Caco-2 (cell line): ENCODE measurements at regions not wholly inside any gene's neighbourhood (a gene's known extent, or its start where the extent isn't known, plus 50 kb on each side); places are given as distances from the start of the nearest gene placed in this dataset.

ENCODE experiments used
- BruUV-seq: library from RNA; stranded (reverse); fragments of 400-500 nt; replicated peaks from 2 replicates; lab custom pipeline; 2021; lab: Mats Ljungman, UMichigan
- CTCF ChIA-PET: fragments of 300-600 bp; sonication (Branson Sonifier 250); formaldehyde crosslinking; loops from one replicate; lab custom pipeline; 2022; ENCODE audit warnings: antibody characterized with exemption; lab: Charles Lee
- POLR2A ChIA-PET: fragments of 300-600 bp; sonication (Branson Sonifier 250); formaldehyde crosslinking; loops from one replicate; lab custom pipeline; 2022; ENCODE audit warnings: antibody characterized with exemption; lab: Charles Lee
- DNase-seq, 2 experiments: peaks; one replicate each; pipeline versions ENCODE4 v3.0.0 to v3.0.0-alpha.2; 2020 to 2022
- H3K27me3 ChIP-seq: replicated peaks from 2 replicates; pipeline ENCODE4 v1.6.0; 2011; ENCODE audit warnings: low read length; ENCODE audit not compliant: control insufficient read depth, insufficient read depth
- H3K36me3 ChIP-seq: 2 replicates; pipeline ENCODE4 v1.5.1; 2011; ENCODE audit warnings: low read length; ENCODE audit not compliant: control insufficient read depth, insufficient read depth
- H3K4me1 ChIP-seq: fragments of 250-450 bp; sonication (Bioruptor Pico); 2 replicates; pipeline ENCODE4 v1.5.1; 2020; ENCODE audit warnings: mild to moderate bottlenecking
- H3K4me3 ChIP-seq: 2 replicates; pipeline ENCODE4 v1.5.1; 2011; ENCODE audit warnings: low read depth, mild to moderate bottlenecking, control low read depth, low read length
- H3K9me3 ChIP-seq: fragments of 250-450 bp; sonication (Bioruptor Pico); 2 replicates; pipeline ENCODE4 v1.5.1; 2020; ENCODE audit warnings: mild to moderate bottlenecking, moderate library complexity
- H3K27ac Mint-ChIP-seq: one replicate; pipeline ENCODE4 v1.8.0; 2022; ENCODE audit warnings: mixed read lengths; ENCODE audit not compliant: unreplicated experiment
- H3K27me3 Mint-ChIP-seq: one replicate; pipeline ENCODE4 v1.8.0; 2022; ENCODE audit warnings: mixed read lengths; ENCODE audit not compliant: insufficient read depth, unreplicated experiment
- H3K36me3 Mint-ChIP-seq: one replicate; pipeline ENCODE4 v1.8.0; 2022; ENCODE audit warnings: mild to moderate bottlenecking, mixed read lengths; ENCODE audit not compliant: insufficient read depth, unreplicated experiment
- H3K4me1 Mint-ChIP-seq: one replicate; pipeline ENCODE4 v1.8.0; 2022; ENCODE audit warnings: low read depth, mixed read lengths; ENCODE audit not compliant: unreplicated experiment
- H3K4me3 Mint-ChIP-seq: one replicate; pipeline ENCODE4 v1.8.0; 2022; ENCODE audit warnings: mild to moderate bottlenecking, moderate library complexity, mixed read lengths; ENCODE audit not compliant: unreplicated experiment
- H3K9me3 Mint-ChIP-seq: one replicate; pipeline ENCODE4 v1.8.0; 2022; ENCODE audit warnings: mixed read lengths; ENCODE audit not compliant: unreplicated experiment
- intact Hi-C: fragments of 100-400 bp; cut with micrococcal nuclease; formaldehyde crosslinking; loops from one replicate; pipeline ENCODE4 v1.10.0; 2022; ENCODE audit not compliant: unreplicated experiment
- TF ChIP-seq, protein P1 (sequence below), 2 experiments: fragments of 200-600 bp in 1 of 2; IDR thresholded peaks; 1 replicate in 1 of 2; 2 replicates in 1 of 2; pipeline versions ENCODE4 v1.5.1 to v1.8.0; 2011 to 2022; ENCODE audit warnings: antibody characterized with exemption in 1 of 2, control low read depth in 1 of 2, inconsistent platforms in 1 of 2, low read depth in 1 of 2, low read length in 1 of 2, mild to moderate bottlenecking in 1 of 2, moderate library complexity in 1 of 2; ENCODE audit not compliant: insufficient read depth in 1 of 2, severe bottlenecking in 1 of 2, unreplicated experiment in 1 of 2

DNA sequence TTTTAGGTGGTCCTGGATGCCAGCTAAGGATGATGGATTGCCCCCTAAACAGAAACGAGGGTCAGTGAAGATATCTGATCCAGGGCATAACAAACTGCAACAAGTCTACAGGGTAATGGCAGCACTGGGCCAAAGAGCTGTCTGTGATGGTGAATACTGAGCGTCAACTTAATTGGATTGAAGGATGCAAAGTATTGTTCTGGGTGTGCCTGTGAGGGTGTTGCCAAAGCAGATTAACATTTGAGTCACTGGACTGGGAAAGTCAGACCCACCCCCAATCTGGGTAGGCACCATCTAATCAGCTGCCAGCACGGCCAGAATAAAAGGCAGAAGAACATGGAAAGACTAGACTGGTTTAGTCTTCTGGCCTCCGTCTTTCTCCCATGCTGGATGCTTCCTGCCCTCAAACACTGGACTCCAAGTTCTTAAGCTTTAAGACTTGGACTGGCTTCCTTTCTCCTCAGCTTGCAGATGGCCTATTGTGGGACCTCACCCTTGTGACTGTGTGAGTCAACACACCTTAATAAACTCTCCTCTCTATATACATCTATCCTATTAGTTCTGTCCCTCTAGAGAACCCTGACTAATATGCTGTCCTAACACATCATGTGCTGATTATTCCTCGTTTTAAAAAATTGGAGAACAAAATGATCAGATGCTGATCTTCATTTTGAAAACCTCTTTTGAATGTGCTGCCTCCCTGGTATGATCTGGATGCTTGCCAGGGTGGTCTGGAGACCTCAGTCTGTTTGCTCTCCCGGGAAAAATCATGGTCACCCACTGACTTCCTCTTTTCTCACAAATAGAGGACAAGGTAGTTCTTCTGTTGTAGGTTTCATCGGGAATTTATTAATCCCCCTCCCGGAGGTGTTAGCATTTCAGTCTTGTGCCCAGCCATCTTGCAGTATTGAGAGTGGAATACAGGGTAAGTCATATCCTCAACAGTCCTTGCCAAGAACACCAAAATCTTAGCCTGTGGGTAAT, 234.7 kb downstream of the SETD4 start:
- Histone ChIP-seq H3K27me3 (no peaks in the 10 kb centered on the region), H3K9me3 (no peaks in the 10 kb centered on the region), H3K4me1 (no peaks in the 10 kb centered on the region), H3K4me3 (no peak overlapping the region), H3K36me3 (no peaks in the 10 kb centered on the region)
- Mint-ChIP-seq H3K36me3 (no peaks in the 10 kb centered on the region), H3K27ac (no peak overlapping the region), H3K4me3 (no peak overlapping the region), H3K27me3 (peaks cover 6% of the 10 kb centered on the region), H3K4me1 (peaks cover 12% of the 10 kb centered on the region), H3K9me3 (no peaks in the 10 kb centered on the region)
- ChIA-PET CTCF (no interaction called here), POLR2A (no interaction called here)
- BruUV-seq: no TSS peak
- intact Hi-C loops: no loop called here
- no peak for DNase-seq
- TF ChIP-seq, protein P1, sequence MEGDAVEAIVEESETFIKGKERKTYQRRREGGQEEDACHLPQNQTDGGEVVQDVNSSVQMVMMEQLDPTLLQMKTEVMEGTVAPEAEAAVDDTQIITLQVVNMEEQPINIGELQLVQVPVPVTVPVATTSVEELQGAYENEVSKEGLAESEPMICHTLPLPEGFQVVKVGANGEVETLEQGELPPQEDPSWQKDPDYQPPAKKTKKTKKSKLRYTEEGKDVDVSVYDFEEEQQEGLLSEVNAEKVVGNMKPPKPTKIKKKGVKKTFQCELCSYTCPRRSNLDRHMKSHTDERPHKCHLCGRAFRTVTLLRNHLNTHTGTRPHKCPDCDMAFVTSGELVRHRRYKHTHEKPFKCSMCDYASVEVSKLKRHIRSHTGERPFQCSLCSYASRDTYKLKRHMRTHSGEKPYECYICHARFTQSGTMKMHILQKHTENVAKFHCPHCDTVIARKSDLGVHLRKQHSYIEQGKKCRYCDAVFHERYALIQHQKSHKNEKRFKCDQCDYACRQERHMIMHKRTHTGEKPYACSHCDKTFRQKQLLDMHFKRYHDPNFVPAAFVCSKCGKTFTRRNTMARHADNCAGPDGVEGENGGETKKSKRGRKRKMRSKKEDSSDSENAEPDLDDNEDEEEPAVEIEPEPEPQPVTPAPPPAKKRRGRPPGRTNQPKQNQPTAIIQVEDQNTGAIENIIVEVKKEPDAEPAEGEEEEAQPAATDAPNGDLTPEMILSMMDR (IDR thresholded peaks at IDR 0.05; ENCODE audit: insufficient read depth in 1 of 2, low read depth in 1 of 2, low read length in 1 of 2, severe bottlenecking in 1 of 2, unreplicated experiment in 1 of 2): no peak

DNA sequence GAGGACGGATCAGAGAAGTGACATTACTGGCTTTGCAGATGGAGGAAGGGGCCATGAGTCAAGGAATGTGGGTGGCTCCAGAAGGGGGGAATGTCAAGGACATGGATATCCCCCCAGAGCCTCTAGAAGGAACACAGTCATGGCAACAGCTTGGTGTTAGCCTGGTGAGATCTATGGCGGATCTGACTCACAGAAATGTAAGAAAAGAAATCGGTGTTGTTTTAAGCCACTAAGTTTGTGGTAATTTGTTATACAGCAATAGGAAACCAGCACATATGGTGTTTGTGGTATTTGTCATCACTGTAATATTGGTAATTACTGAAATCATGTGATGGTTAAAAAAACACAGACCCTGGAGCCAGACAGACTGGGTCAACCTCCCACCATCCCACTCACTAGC, 236.2 kb downstream of the SETD4 start:
- DNase-seq: no peak
- no peaks in the 10 kb centered on the region for H3K36me3 ChIP-seq
- Mint-ChIP-seq H3K4me3 (no peak overlapping the region), H3K27me3 (peaks cover 6% of the 10 kb centered on the region), H3K4me1 (peaks cover 9% of the 10 kb centered on the region), H3K9me3 (no peaks in the 10 kb centered on the region), H3K36me3 (no peaks in the 10 kb centered on the region), H3K27ac (no peak overlapping the region)
- TF ChIP-seq, protein P1 (IDR thresholded peaks at IDR 0.05; ENCODE audit: insufficient read depth in 1 of 2, low read depth in 1 of 2, low read length in 1 of 2, severe bottlenecking in 1 of 2, unreplicated experiment in 1 of 2): no peak
- no peaks in the 10 kb centered on the region for H3K27me3 ChIP-seq
- intact Hi-C loops: no loop called here
- POLR2A ChIA-PET: no interaction called here
- no peaks in the 10 kb centered on the region for H3K9me3 ChIP-seq
- H3K4me3 ChIP-seq: no peak overlapping the region
- no peaks in the 10 kb centered on the region for H3K4me1 ChIP-seq
- CTCF ChIA-PET: no interaction called here
- BruUV-seq: no TSS peak

GRCh38 chr21:35819134-35819533, 241.2 kb downstream of the SETD4 start:
- Mint-ChIP-seq H3K36me3 (no peaks in the 10 kb centered on the region), H3K9me3 (no peaks in the 10 kb centered on the region), H3K4me1 (no peaks in the 10 kb centered on the region), H3K27ac (no peak overlapping the region), H3K4me3 (no peak overlapping the region), H3K27me3 (no peaks in the 10 kb centered on the region)
- BruUV-seq: no TSS peak
- Histone ChIP-seq H3K27me3 (no peaks in the 10 kb centered on the region), H3K4me1 (no peaks in the 10 kb centered on the region), H3K4me3 (no peak overlapping the region), H3K36me3 (no peaks in the 10 kb centered on the region), H3K9me3 (no peaks in the 10 kb centered on the region)
- CTCF ChIA-PET: no interaction called here
- intact Hi-C loops: no loop called here
- POLR2A ChIA-PET: no interaction called here
- TF ChIP-seq, protein P1 (IDR thresholded peaks at IDR 0.05; ENCODE audit: insufficient read depth in 1 of 2, low read depth in 1 of 2, low read length in 1 of 2, severe bottlenecking in 1 of 2, unreplicated experiment in 1 of 2): no peak
- DNase-seq: no peak
